ENCODE measurements at regions not wholly inside any gene's neighbourhood (a gene's known extent, or its start where the extent isn't known, plus 50 kb on each side); places are given as distances from the start of the nearest gene placed in this dataset.

GRCh38 chr2:12251121-12251520, 465.6 kb upstream of the TRIB2 start:
- H3K9me3 Mint-ChIP-seq: peaks cover 2% of the 10 kb centered on the region
- DNase-seq (ENCODE audit: low spot score in 2 of 2) (no peak), ATAC-seq (ENCODE audit: low read depth) (no peak)
- H3K27ac Mint-ChIP-seq: no peak overlapping the region
- H3K4me1 Mint-ChIP-seq: no peaks in the 10 kb centered on the region
- no peaks in the 10 kb centered on the region for H3K27me3 Mint-ChIP-seq
- no peak overlapping the region for H3K4me3 Mint-ChIP-seq
- H3K36me3 Mint-ChIP-seq: peaks cover 3% of the 10 kb centered on the region

- Mint-ChIP-seq H3K4me3 (no peak overlapping the region), H3K9me3 (peaks cover 2% of the 10 kb centered on the region), H3K36me3 (peaks cover 3% of the 10 kb centered on the region), H3K27ac (no peak overlapping the region), H3K4me1 (no peaks in the 10 kb centered on the region), H3K27me3 (no peaks in the 10 kb centered on the region)
- no peak for ATAC-seq (ENCODE audit: low read depth)
- DNase-seq (ENCODE audit: low spot score in 2 of 2): no peak
Measured at GRCh38 chr2:12251749-12252148, 465.0 kb upstream of the TRIB2 start.

GRCh38 chr2:12253167-12253778, 463.5 kb upstream of the TRIB2 start:
- Mint-ChIP-seq H3K4me3 (no peak overlapping the region), H3K27me3 (no peaks in the 10 kb centered on the region), H3K4me1 (no peaks in the 10 kb centered on the region), H3K9me3 (peaks cover 2% of the 10 kb centered on the region), H3K36me3 (peaks cover 3% of the 10 kb centered on the region), H3K27ac (no peak overlapping the region)
- ATAC-seq (ENCODE audit: low read depth) (no peak), DNase-seq (ENCODE audit: low spot score in 2 of 2) (no peak)

DNA sequence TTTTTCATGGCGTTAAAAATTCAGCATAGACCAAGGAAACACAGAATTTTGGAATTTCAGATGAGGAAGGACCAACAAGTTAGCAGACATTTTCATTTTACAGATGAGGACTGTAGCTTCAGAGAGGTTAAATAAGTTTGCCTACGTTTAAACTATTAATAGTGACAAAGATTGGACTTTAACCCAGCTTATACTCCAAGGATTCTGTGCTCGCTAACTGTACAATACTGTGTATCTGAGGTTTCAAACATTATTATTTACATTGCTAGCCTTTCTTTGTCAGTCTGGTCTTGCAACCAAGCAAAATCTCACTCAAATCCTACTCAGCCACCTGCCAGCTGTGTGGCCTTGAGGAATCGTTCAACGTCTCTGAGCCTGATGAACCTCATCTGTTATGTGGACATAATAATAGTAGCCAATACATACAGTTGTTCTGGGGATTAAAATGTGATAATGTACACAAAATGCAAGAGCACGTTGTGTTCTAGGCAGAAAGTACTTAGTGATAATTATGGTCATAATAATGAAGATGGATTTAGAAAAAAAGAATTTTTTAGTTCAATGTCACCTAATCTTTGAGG, 462.4 kb upstream of the TRIB2 start:
- H3K27me3 Mint-ChIP-seq: no peaks in the 10 kb centered on the region
- peaks cover 3% of the 10 kb centered on the region for H3K36me3 Mint-ChIP-seq
- DNase-seq (ENCODE audit: low spot score in 2 of 2) (no peak), ATAC-seq (ENCODE audit: low read depth) (no peak)
- H3K4me1 Mint-ChIP-seq: no peaks in the 10 kb centered on the region
- H3K9me3 Mint-ChIP-seq: peaks cover 2% of the 10 kb centered on the region
- H3K27ac Mint-ChIP-seq: no peak overlapping the region
- no peak overlapping the region for H3K4me3 Mint-ChIP-seq

DNA sequence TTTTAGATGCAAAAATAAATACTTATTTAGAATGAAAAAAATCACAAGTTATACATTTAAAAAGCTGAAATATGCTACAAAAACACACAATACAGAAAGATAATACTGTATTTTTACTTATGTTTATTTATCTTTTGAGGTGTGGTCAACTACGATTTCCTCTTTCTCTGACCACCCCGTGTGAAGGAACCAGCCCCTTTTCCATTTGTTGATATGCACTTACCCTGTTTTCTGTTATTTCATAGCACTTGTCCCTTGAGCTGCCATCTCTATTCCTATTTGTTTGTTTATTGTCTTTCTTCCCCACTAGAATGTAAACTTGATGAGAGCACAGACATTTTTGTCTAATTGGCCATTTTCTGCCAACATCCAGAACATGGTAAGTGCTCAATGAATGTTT, 460.5 kb upstream of the TRIB2 start:
- ATAC-seq (ENCODE audit: low read depth) (no peak), DNase-seq (ENCODE audit: low spot score in 2 of 2) (no peak)
- peaks cover 2% of the 10 kb centered on the region for H3K4me1 Mint-ChIP-seq
- no peaks in the 10 kb centered on the region for H3K27me3 Mint-ChIP-seq
- H3K4me3 Mint-ChIP-seq: no peak overlapping the region
- no peaks in the 10 kb centered on the region for H3K9me3 Mint-ChIP-seq
- H3K27ac Mint-ChIP-seq: no peak overlapping the region
- H3K36me3 Mint-ChIP-seq: no peaks in the 10 kb centered on the region

DNA sequence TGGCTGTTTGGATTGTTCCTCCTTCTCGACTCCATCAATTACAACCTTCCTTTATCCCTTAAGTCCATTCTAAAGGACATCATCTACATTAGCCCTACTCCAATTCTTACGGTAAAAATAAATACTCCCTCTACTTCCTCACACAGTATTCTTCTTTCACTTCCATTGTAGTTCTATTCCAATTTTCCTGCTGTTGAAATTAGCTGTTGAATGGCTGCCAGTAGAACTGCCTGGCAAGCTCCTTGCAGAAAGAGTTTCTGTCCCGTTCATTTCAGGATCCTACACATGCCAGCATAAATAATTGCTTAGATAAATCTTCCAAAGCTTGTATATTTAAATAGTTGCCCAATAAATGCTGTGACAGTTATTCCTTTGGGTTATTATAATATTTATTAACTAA, 459.3 kb upstream of the TRIB2 start:
- H3K4me3 Mint-ChIP-seq: no peak overlapping the region
- no peak for ATAC-seq (ENCODE audit: low read depth)
- no peaks in the 10 kb centered on the region for H3K36me3 Mint-ChIP-seq
- peaks cover 4% of the 10 kb centered on the region for H3K4me1 Mint-ChIP-seq
- no peaks in the 10 kb centered on the region for H3K9me3 Mint-ChIP-seq
- no peak overlapping the region for H3K27ac Mint-ChIP-seq
- no peak for DNase-seq (ENCODE audit: low spot score in 2 of 2)
- no peaks in the 10 kb centered on the region for H3K27me3 Mint-ChIP-seq

DNA sequence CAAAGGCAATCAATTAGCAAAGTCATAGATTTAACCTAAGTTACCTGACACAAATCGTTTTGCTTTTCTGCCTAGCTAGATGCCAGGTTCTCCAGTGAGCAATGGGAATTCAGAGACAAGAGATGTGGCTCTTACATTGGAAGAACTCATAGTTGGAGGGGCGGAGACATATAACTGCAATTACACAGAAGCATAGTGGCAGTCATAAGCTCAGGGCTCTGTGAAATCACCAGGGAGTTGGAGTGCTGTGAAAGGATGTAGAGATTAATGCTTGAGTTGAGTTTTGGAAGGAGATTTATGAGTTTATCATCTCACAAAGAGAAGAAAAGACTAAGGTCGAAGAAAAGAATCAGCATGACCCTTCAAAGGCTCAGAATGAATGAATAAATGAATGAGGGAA, 457.2 kb upstream of the TRIB2 start:
- no peak overlapping the region for H3K4me3 Mint-ChIP-seq
- DNase-seq (ENCODE audit: low spot score in 2 of 2): no peak
- H3K27ac Mint-ChIP-seq: no peak overlapping the region
- no peak for ATAC-seq (ENCODE audit: low read depth)
- no peaks in the 10 kb centered on the region for H3K27me3 Mint-ChIP-seq
- H3K9me3 Mint-ChIP-seq: no peaks in the 10 kb centered on the region
- no peaks in the 10 kb centered on the region for H3K36me3 Mint-ChIP-seq
- H3K4me1 Mint-ChIP-seq: peaks cover 18% of the 10 kb centered on the region

DNA sequence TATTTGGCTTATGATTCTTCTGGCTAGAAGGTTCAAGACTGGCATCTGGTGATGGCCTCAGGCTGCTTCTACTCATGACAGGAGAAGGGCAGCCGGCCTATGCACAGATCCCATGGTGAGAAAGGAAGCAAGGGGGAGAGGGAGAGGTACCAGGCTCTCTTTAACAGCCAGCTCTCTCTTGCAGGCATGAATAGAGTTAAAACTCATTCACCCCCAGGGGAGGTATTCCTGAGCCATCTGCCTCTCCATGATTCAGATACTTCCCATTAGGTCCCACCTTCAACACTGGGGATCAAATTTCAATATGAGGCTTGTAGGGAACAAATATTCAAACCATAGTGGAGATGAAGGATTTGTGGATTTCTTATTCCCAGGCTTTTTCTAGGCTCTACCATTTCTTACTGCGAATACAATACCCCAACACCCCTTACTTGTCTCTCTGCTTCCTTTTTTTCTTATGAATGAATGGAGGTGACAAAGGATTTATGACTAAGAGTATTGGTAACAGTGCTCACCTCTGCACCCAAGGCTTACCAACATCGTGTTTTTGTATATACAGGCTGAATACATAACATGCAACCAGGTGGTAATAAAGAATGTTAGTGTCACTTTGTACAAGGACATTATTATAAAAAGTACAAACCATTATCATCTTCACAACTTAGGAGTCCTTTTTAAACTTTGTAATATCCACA, 454.6 kb upstream of the TRIB2 start:
- H3K27me3 Mint-ChIP-seq: no peaks in the 10 kb centered on the region
- H3K4me3 Mint-ChIP-seq: no peak overlapping the region
- no peaks in the 10 kb centered on the region for H3K9me3 Mint-ChIP-seq
- no peak for ATAC-seq (ENCODE audit: low read depth)
- no peak for DNase-seq (ENCODE audit: low spot score in 2 of 2)
- peaks cover 18% of the 10 kb centered on the region for H3K4me1 Mint-ChIP-seq
- no peaks in the 10 kb centered on the region for H3K36me3 Mint-ChIP-seq
- no peak overlapping the region for H3K27ac Mint-ChIP-seq

GRCh38 chr2:12262681-12263436, 453.9 kb upstream of the TRIB2 start:
- H3K4me1 Mint-ChIP-seq: peaks cover 18% of the 10 kb centered on the region
- H3K27ac Mint-ChIP-seq: no peak overlapping the region
- ATAC-seq (ENCODE audit: low read depth): peak; percentile 22
- no peaks in the 10 kb centered on the region for H3K9me3 Mint-ChIP-seq
- no peaks in the 10 kb centered on the region for H3K36me3 Mint-ChIP-seq
- DNase-seq (ENCODE audit: low spot score in 2 of 2): no peak
- H3K4me3 Mint-ChIP-seq: no peak overlapping the region
- H3K27me3 Mint-ChIP-seq: no peaks in the 10 kb centered on the region

DNA sequence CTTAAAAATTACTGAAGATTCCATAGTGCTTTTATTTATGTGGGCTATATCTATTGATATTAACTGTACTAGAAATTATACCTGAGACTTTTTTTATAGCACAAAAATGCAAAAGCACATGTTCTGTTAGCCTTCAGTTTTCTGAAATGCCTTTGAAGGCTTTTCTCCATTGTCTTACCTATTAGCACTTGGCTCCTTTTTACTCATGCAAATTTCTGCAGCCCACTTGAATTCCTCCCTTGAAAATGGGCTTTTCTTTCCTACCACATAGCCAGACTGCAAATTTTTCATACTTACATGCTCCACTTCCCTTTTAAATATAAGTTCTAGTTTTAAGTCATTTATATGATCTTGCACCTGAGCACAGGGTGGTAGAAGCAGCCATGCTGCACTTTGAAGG, 453.0 kb upstream of the TRIB2 start:
- Mint-ChIP-seq H3K36me3 (no peaks in the 10 kb centered on the region), H3K27ac (no peak overlapping the region), H3K4me3 (no peak overlapping the region), H3K4me1 (peaks cover 18% of the 10 kb centered on the region), H3K27me3 (no peaks in the 10 kb centered on the region), H3K9me3 (no peaks in the 10 kb centered on the region)
- DNase-seq (ENCODE audit: low spot score in 2 of 2): no peak
- no peak for ATAC-seq (ENCODE audit: low read depth)

DNA sequence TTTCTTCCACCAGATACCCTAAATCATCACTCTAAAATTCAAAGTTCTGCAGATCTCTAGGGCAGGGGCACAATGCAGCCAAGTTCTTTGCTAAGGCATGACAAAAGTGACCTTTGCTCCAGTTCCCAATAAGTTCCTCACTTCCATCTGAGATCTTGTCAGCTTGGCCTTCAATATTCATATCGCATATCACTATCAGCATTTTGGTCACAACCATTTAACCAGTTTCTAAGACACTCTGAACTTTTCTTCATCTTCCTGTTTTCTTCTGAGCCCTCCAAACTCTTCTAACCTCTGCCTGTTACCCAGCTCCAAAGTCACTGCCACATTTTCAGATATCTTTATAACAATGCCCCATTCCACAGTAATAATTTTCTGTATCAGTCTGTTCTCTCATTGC, 452.6 kb upstream of the TRIB2 start:
- Mint-ChIP-seq H3K4me1 (peaks cover 21% of the 10 kb centered on the region), H3K36me3 (no peaks in the 10 kb centered on the region), H3K27ac (no peak overlapping the region), H3K9me3 (no peaks in the 10 kb centered on the region), H3K27me3 (no peaks in the 10 kb centered on the region), H3K4me3 (no peak overlapping the region)
- no peak for ATAC-seq (ENCODE audit: low read depth)
- DNase-seq (ENCODE audit: low spot score in 2 of 2): no peak

DNA sequence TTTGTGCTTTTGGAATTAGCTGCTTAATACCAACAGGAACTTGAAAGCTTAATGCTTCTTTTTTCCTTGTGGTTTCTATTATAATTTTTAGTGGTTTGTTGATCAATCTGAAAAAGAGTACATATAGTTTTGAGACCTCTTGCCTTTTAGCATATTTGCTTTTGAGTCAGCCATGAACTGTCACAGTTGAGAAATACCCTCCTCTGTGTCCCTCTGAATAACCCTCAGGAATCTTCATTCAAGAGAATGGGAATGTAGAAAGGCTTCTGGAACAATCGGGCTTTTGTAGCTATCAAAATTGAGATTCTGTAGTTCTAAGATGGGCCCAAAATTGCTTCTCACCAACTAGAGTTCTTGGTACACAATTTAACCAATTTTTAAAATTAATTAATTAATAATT, 451.1 kb upstream of the TRIB2 start:
- Mint-ChIP-seq H3K4me1 (peaks cover 25% of the 10 kb centered on the region), H3K9me3 (no peaks in the 10 kb centered on the region), H3K27ac (no peak overlapping the region), H3K36me3 (no peaks in the 10 kb centered on the region), H3K27me3 (no peaks in the 10 kb centered on the region), H3K4me3 (no peak overlapping the region)
- ATAC-seq (ENCODE audit: low read depth) (no peak), DNase-seq (ENCODE audit: low spot score in 2 of 2) (no peak)

DNA sequence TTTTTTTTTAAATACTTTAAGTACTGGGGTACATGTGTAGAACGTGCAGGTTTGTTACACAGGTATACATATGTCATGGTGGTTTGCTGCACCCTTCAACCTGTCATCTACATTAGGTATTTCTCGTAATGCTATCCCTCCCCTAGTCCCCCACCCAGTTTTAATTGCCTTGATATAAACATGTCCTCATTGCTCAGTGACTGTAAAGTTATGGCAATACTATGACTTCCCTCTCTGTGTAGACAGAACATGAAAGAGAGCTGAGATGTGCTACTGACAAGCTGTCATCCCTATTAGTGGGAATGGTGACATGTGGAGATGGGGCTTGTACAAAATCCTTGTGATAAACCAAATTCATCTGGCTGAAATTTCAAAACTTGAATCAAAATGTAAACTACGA, 449.7 kb upstream of the TRIB2 start:
- peaks cover 31% of the 10 kb centered on the region for H3K4me1 Mint-ChIP-seq
- no peaks in the 10 kb centered on the region for H3K9me3 Mint-ChIP-seq
- no peak overlapping the region for H3K4me3 Mint-ChIP-seq
- no peaks in the 10 kb centered on the region for H3K27me3 Mint-ChIP-seq
- H3K27ac Mint-ChIP-seq: no peak overlapping the region
- no peaks in the 10 kb centered on the region for H3K36me3 Mint-ChIP-seq
- no peak for ATAC-seq (ENCODE audit: low read depth)
- no peak for DNase-seq (ENCODE audit: low spot score in 2 of 2)
